UCSD-AML1 (cell line): ENCODE measurements at regions not wholly inside any gene's neighbourhood (a gene's known extent, or its start where the extent isn't known, plus 50 kb on each side); places are given as distances from the start of the nearest gene placed in this dataset.
"Not testable (repeated sequence)": the region's sequence is repeated elsewhere in the genome, so short reads cannot be mapped to it uniquely, and the experiment has no call there.

Experiments used
- DNase-seq: peaks from one replicate; lab custom pipeline; 2025; ENCODE audit not compliant: unreplicated experiment; lab: John Stamatoyannopoulos, UW

GRCh38 chr6:20340068-20340848, 61.4 kb upstream of the E2F3 start:
- no peak for DNase-seq

GRCh38 chr6:20341096-20341495, 60.6 kb upstream of the E2F3 start:
- DNase-seq, result no peak

- no peak for DNase-seq
These were observed 60.1 kb upstream of the E2F3 start for GRCh38 chr6:20341564-20341963.

- DNase-seq, result not testable (repeated sequence)
These were observed 54.7 kb upstream of the E2F3 start for GRCh38 chr6:20346948-20347347.

GRCh38 chr6:20348041-20348440, 53.6 kb upstream of the E2F3 start:
- DNase-seq, result no peak

GRCh38 chr6:20349225-20349624, 52.5 kb upstream of the E2F3 start:
- no peak for DNase-seq

- no peak for DNase-seq
These were observed 51.5 kb upstream of the E2F3 start for GRCh38 chr6:20350215-20350614.

GRCh38 chr6:20351534-20351933, 50.1 kb upstream of the E2F3 start:
- no peak for DNase-seq
